ENCODE measurements at regions not wholly inside any gene's neighbourhood (a gene's known extent, or its start where the extent isn't known, plus 50 kb on each side); places are given as distances from the start of the nearest gene placed in this dataset.
A peak's percentile ranks its signal among the peaks of the same experiment; 100 is the strongest.

DNA sequence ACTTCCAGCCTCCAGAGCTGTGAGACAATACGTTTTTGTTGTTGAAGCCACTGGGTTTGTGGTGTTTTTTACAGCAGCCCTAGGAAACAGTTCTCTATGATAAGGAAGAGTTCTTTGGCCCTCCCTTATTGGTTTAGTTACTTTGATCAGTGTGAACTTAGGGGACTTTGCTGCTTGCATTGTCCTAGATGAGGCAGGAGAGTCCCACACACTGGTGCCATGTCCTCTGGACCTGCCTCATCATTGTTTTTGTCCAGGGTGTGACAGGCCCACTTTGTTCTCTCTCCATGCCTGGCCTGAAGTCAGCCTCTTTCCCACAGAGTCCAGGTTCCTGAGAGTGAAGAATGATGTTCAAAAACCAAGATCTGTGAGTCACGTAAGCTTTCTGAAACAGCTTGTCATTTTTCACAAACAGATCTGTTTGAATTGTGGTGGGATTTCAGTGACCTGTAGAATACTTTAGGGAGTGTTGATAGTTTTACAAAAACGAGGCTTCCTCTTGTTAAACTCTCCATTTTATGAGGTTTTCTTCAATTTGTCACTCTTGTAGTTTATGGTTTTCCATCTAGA is 63.8 kb downstream of the ING1 start (continued):
- TF ChIP-seq, protein P1, sequence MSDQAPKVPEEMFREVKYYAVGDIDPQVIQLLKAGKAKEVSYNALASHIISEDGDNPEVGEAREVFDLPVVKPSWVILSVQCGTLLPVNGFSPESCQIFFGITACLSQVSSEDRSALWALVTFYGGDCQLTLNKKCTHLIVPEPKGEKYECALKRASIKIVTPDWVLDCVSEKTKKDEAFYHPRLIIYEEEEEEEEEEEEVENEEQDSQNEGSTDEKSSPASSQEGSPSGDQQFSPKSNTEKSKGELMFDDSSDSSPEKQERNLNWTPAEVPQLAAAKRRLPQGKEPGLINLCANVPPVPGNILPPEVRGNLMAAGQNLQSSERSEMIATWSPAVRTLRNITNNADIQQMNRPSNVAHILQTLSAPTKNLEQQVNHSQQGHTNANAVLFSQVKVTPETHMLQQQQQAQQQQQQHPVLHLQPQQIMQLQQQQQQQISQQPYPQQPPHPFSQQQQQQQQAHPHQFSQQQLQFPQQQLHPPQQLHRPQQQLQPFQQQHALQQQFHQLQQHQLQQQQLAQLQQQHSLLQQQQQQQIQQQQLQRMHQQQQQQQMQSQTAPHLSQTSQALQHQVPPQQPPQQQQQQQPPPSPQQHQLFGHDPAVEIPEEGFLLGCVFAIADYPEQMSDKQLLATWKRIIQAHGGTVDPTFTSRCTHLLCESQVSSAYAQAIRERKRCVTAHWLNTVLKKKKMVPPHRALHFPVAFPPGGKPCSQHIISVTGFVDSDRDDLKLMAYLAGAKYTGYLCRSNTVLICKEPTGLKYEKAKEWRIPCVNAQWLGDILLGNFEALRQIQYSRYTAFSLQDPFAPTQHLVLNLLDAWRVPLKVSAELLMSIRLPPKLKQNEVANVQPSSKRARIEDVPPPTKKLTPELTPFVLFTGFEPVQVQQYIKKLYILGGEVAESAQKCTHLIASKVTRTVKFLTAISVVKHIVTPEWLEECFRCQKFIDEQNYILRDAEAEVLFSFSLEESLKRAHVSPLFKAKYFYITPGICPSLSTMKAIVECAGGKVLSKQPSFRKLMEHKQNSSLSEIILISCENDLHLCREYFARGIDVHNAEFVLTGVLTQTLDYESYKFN (CRISPR knock-in tag; conservative IDR thresholded peaks at IDR 0.05), result peak; percentile 65
- TF ChIP-seq EP300 (IDR thresholded peaks at IDR 0.05; ENCODE audit: low read depth in 2 of 2, low read length in 2 of 2), result peak in 1 of 2 experiments; percentile 67; a peak in 1 of 4 replicates
- no peak for TF ChIP-seq EP300 (CRISPR knock-in tag; IDR thresholded peaks at IDR 0.05; ENCODE audit: borderline replicate concordance)
- TF ChIP-seq HDAC2 (CRISPR knock-in tag; IDR thresholded peaks at IDR 0.05), result 0 out of 2 replicates have a peak, but pooled peaks have one; percentile 28
- no peak for TF ChIP-seq ZNF124 (CRISPR knock-in tag; IDR thresholded peaks at IDR 0.05)
- peak; percentile 45; the same call in 1 of the 2 replicates for TF ChIP-seq ZNF292 (CRISPR knock-in tag; IDR thresholded peaks at IDR 0.05; ENCODE audit: borderline replicate concordance, low read depth)

DNA sequence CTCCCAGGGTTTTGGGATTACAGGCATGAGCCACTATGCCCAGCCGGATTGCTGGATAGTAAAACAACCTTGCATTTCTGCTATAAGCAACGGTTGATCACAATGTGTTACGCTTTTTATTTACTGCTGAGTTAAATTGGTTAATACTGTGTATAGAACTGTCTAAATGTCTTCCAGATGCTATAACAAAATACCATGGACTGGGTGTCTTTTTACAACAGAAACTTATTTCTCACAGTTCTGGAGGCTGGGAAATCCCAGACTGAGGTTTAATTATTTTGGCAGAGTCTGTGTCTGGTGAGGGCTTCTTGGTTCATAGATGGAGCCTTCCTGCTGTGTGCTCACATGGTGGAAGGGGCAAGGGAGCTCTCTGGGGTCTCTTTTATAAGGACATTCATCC is 65.5 kb downstream of the ING1 start:
- H3K27me3 ChIP-seq (ENCODE audit: control insufficient read depth in 1 of 2, insufficient read depth in 2 of 2, low read length in 2 of 2), result peaks cover under 1 to 8% of the 10 kb centered on the region in 2 experiments; a peak in 2 of 5 replicates
- BruUV-seq (replicated peaks), result no TSS peak
- CTCF ChIA-PET (ENCODE audit: low intra/inter-chr PET ratio, low total read pairs), result no interaction called here
- POLR2A ChIA-PET, result no interaction called here
- no peaks in the 10 kb centered on the region for H3K36me3 ChIP-seq (replicated peaks in 1 of 2; ENCODE audit: control insufficient read depth in 1 of 2, insufficient read depth in 2 of 2, low read length in 2 of 2)
- no peak overlapping the region for H3K27ac ChIP-seq (ENCODE audit: extremely low read length, insufficient read depth, low read length)
- in situ Hi-C loops (cut with HindIII; ENCODE audit: extremely low pct_ligation_motif_present, low pct_unique_long_range_greater_than_20kb) (no loop called here), intact Hi-C loops (cut with micrococcal nuclease; ENCODE audit: unreplicated experiment) (no loop called here)
- TF ChIP-seq FOXK2 (IDR thresholded peaks at IDR 0.05), result no peak
- TF ChIP-seq IKZF4 (CRISPR knock-in tag; IDR thresholded peaks at IDR 0.05; ENCODE audit: borderline replicate concordance, low read depth, not compliant biosample characterization), result no peak
- no peak for TF ChIP-seq TBX2 (CRISPR knock-in tag; IDR thresholded peaks at IDR 0.05; ENCODE audit: borderline replicate concordance)
- no peak for TF ChIP-seq ZIK1 (CRISPR knock-in tag; IDR thresholded peaks at IDR 0.05; ENCODE audit: borderline replicate concordance, low read depth)
- TF ChIP-seq ZNF326 (CRISPR knock-in tag; IDR thresholded peaks at IDR 0.05; ENCODE audit: borderline replicate concordance), result no peak
- no peak for TF ChIP-seq JDP2 (CRISPR knock-in tag; IDR thresholded peaks at IDR 0.05; ENCODE audit: borderline replicate concordance)
- no peak for TF ChIP-seq DMAP1 (CRISPR knock-in tag; IDR thresholded peaks at IDR 0.05)
- no peak for TF ChIP-seq RBM22 (optimal IDR thresholded peaks at IDR 0.05; ENCODE audit: low read length)
- no peak for TF ChIP-seq SKI (IDR thresholded peaks at IDR 0.05; ENCODE audit: partially characterized antibody)
- TF ChIP-seq SOX5 (CRISPR knock-in tag; IDR thresholded peaks at IDR 0.05; ENCODE audit: borderline replicate concordance), result no peak
- no peak for TF ChIP-seq ISX (CRISPR knock-in tag; conservative IDR thresholded peaks at IDR 0.05)
- 69% methylated on average over 3 of the region's 3 CpGs for WGBS (ENCODE audit: low lambda C conversion rate)
- no peak overlapping the region for H2AFZ ChIP-seq (ENCODE audit: low read length)
- no peak for FAIRE-seq
- DNase-seq (ENCODE audit: low spot score), result no peak
- H3K79me2 ChIP-seq (ENCODE audit: insufficient read depth, low read length), result no peaks in the 10 kb centered on the region
- no peak overlapping the region for H3K4me2 ChIP-seq (ENCODE audit: low read depth, low read length)
- ATAC-seq, result no peak
- peaks cover 45% of the 10 kb centered on the region for H3K4me1 ChIP-seq (ENCODE audit: insufficient read depth, low read length)
- H4K20me1 ChIP-seq (ENCODE audit: insufficient read depth, low read length), result no peaks in the 10 kb centered on the region
- peaks cover 12% of the 10 kb centered on the region for H3K9me3 ChIP-seq (ENCODE audit: low read length)
- H3K9ac ChIP-seq (ENCODE audit: insufficient read depth, low read depth, low read length), result no peak overlapping the region
- no peak overlapping the region for H3K4me3 ChIP-seq (replicated peaks in 1 of 3; ENCODE audit: insufficient read depth in 1 of 3, low read depth in 2 of 3, low read length in 3 of 3)

All from HepG2 (cell line).